Hepatocyte (in vitro differentiated cells): ENCODE measurements at regions not wholly inside any gene's neighbourhood (a gene's known extent, or its start where the extent isn't known, plus 50 kb on each side); places are given as distances from the start of the nearest gene placed in this dataset.

Experiments used
- DNase-seq: peaks from one replicate; pipeline ENCODE4 v3.0.0-alpha.2; 2016; ENCODE audit warnings: low spot score
- H2AFZ ChIP-seq: fragments of 200-600 bp; sonication (generic); 2 replicates; pipeline ENCODE4 v1.6.0; 2016; ENCODE audit warnings: antibody characterized with exemption, mild to moderate bottlenecking
- H3K27ac ChIP-seq: fragments of 200-600 bp; sonication (generic); 2 replicates; pipeline ENCODE4 v1.5.1; 2016; ENCODE audit warnings: mild to moderate bottlenecking
- H3K27me3 ChIP-seq: fragments of 200-600 bp; sonication (generic); 2 replicates; pipeline ENCODE4 v1.6.1; 2016
- H3K36me3 ChIP-seq: fragments of 200-600 bp; sonication (generic); replicated peaks from 2 replicates; pipeline ENCODE4 v1.5.1; 2016; ENCODE audit warnings: low read depth; ENCODE audit not compliant: insufficient read depth
- H3K4me1 ChIP-seq: fragments of 200-600 bp; sonication (generic); 2 replicates; pipeline ENCODE4 v1.5.1; 2016; ENCODE audit warnings: mild to moderate bottlenecking, moderate library complexity; ENCODE audit not compliant: insufficient read depth
- H3K4me2 ChIP-seq: fragments of 200-600 bp; sonication (generic); 2 replicates; pipeline ENCODE4 v1.6.0; 2016
- H3K4me3 ChIP-seq: fragments of 200-600 bp; sonication (generic); 2 replicates; pipeline ENCODE4 v1.5.1; 2016; ENCODE audit warnings: mild to moderate bottlenecking
- H3K79me2 ChIP-seq: fragments of 200-600 bp; sonication (generic); 2 replicates; pipeline ENCODE4 v1.6.0; 2017; ENCODE audit warnings: mild to moderate bottlenecking
- H3K9me2 ChIP-seq: fragments of 200-600 bp; sonication (generic); replicated peaks from 2 replicates; pipeline ENCODE4 v1.6.0; 2017; ENCODE audit warnings: mild to moderate bottlenecking; ENCODE audit not compliant: insufficient read depth
- H3K9me3 ChIP-seq: fragments of 200-600 bp; sonication (generic); 2 replicates; pipeline ENCODE4 v1.5.1; 2016; ENCODE audit warnings: low read depth, mild to moderate bottlenecking
- H4K20me1 ChIP-seq: fragments of 200-600 bp; sonication (generic); 2 replicates; pipeline ENCODE4 v1.6.0; 2016; ENCODE audit warnings: mild to moderate bottlenecking; ENCODE audit not compliant: insufficient read depth, poor library complexity, severe bottlenecking
- EZH2 ChIP-seq: fragments of 200-600 bp; sonication (generic); IDR thresholded peaks from 2 replicates; pipeline ENCODE4 v1.6.1; 2016; ENCODE audit warnings: antibody characterized with exemption, mild to moderate bottlenecking, borderline replicate concordance
- EZH2phosphoT487 ChIP-seq: fragments of 200-600 bp; sonication (generic); IDR thresholded peaks from one replicate; pipeline ENCODE4 v1.6.1; 2018; ENCODE audit warnings: antibody characterized with exemption, mild to moderate bottlenecking, low read depth, moderate library complexity; ENCODE audit not compliant: unreplicated experiment, severe bottlenecking
- WGBS: methylation state at CpG from one replicate; pipeline ENCODE4 v1.1.6; 2016; ENCODE audit warnings: low lambda C conversion rate; ENCODE audit errors: missing lambda C conversion rate; 5-methylcytosine and 5-hydroxymethylcytosine counted together
- TF ChIP-seq, protein P1 (sequence below): fragments of 200-600 bp; sonication (generic); IDR thresholded peaks from 2 replicates; pipeline ENCODE4 v1.5.1; 2016; ENCODE audit warnings: antibody characterized with exemption, mild to moderate bottlenecking; ENCODE audit not compliant: poor library complexity

DNA sequence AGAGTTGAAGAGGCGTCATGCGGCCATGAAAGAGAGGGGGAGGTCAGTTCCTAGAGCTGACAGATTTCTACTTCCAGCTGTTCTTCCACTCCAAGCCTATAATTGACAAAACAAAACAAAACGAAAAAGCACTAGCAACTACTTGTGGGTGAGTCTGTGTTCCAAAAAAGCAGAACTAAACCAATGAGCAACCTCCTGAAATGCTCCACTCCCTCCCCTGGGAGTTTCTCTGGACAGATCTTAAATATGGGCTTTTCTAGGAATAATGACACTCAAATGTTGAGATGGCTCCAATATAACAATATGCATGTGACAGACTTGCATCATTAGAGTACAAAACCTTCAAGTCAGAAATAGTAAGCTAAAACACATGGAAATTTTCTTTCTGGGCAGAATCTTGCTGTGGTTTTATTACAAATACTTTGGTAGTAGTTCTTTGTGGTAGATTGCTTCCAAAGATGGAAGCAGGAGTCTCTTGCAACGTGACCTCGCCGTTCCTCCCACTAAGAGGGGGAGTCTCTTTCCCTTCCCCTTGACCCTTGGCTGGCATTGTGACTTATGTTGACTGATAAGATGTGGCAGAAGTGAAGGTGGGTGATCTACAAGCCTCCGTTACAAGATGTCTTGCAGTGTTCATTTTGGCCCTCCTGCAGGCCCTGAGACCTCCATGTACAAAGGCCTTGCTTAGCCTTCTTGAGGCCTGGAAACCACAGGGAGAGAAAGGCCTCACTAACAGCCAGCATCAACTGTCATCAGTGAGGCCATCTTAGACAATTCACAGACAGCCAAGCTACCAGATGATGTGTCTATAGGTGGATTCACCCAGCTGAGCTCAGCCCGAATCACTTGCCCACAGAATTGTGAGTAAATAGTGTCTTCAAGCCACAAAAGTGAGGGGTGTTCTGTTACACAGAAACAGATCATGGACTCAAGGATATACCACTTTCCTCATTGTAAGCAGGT lies 173.1 kb upstream of the RFC3 start:
- no peaks in the 10 kb centered on the region for H4K20me1 ChIP-seq
- H3K27me3 ChIP-seq, result no peaks in the 10 kb centered on the region
- H3K4me3 ChIP-seq, result no peak overlapping the region
- H3K9me2 ChIP-seq, result no peaks in the 10 kb centered on the region
- H3K36me3 ChIP-seq, result no peaks in the 10 kb centered on the region
- DNase-seq, result no peak
- 87% methylated on average over 8 of the region's 8 CpGs for WGBS
- no peak overlapping the region for H3K4me2 ChIP-seq
- H3K4me1 ChIP-seq, result peaks cover 21% of the 10 kb centered on the region
- no peak overlapping the region for H3K27ac ChIP-seq
- no peak for TF ChIP-seq EZH2phosphoT487
- no peak for TF ChIP-seq EZH2
- TF ChIP-seq, protein P1, sequence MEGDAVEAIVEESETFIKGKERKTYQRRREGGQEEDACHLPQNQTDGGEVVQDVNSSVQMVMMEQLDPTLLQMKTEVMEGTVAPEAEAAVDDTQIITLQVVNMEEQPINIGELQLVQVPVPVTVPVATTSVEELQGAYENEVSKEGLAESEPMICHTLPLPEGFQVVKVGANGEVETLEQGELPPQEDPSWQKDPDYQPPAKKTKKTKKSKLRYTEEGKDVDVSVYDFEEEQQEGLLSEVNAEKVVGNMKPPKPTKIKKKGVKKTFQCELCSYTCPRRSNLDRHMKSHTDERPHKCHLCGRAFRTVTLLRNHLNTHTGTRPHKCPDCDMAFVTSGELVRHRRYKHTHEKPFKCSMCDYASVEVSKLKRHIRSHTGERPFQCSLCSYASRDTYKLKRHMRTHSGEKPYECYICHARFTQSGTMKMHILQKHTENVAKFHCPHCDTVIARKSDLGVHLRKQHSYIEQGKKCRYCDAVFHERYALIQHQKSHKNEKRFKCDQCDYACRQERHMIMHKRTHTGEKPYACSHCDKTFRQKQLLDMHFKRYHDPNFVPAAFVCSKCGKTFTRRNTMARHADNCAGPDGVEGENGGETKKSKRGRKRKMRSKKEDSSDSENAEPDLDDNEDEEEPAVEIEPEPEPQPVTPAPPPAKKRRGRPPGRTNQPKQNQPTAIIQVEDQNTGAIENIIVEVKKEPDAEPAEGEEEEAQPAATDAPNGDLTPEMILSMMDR, result no peak
- no peak overlapping the region for H2AFZ ChIP-seq
- no peaks in the 10 kb centered on the region for H3K9me3 ChIP-seq
- no peaks in the 10 kb centered on the region for H3K79me2 ChIP-seq

DNA sequence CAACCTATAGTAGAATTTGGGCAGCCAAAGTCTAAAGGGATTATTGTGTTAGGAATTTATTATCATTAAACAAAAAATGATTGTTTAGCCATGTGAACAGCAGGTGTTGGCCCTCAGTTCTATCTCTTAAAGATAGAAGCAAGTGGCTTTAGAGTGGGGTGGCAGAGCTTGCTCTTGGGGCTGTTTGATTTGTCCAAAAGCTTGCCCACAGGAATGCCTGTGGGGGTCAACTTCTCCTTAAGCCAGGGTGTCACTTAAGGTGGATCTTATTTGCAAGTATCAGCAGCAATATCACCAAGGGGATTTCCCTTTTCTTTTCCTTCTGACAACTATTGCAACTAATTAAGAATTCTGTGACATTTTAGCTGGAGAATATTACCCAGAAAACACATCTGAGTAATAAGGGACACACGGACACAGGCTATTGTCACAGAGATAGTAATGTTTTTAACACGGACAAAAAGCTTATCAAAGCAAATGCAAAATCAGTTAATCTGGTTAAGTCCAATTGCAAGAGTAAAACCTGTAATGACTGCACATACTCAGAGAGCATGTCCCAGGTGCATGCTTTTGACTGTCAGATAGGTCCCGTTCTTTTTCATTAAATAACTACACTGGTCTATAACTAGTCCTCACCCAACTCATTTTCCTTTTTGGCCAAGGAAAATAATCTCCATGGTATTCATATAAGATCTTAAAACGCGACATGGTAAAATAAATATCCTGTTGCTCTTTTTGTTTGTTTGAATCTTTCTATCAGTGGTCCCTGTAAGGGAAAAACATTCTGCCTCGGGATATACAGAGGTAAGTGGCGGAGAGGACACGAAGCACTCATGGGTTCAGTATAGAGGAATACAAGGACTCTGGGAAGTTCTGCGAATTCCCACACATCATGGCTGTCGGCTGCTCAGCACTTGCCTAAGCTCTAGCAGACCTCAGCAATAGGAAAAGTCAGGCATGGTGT lies 172.1 kb upstream of the RFC3 start:
- 85% methylated on average over 10 of the region's 10 CpGs for WGBS
- Histone ChIP-seq H3K4me1 (peaks cover 21% of the 10 kb centered on the region), H3K27me3 (no peaks in the 10 kb centered on the region), H3K9me2 (no peaks in the 10 kb centered on the region), H2AFZ (no peak overlapping the region), H3K27ac (no peak overlapping the region), H3K79me2 (no peaks in the 10 kb centered on the region), H3K4me3 (no peak overlapping the region), H3K9me3 (no peaks in the 10 kb centered on the region), H3K4me2 (no peak overlapping the region), H3K36me3 (no peaks in the 10 kb centered on the region), H4K20me1 (no peaks in the 10 kb centered on the region)
- TF ChIP-seq, protein P1, result no peak
- TF ChIP-seq EZH2phosphoT487 (no peak), EZH2 (no peak)
- no peak for DNase-seq

DNA sequence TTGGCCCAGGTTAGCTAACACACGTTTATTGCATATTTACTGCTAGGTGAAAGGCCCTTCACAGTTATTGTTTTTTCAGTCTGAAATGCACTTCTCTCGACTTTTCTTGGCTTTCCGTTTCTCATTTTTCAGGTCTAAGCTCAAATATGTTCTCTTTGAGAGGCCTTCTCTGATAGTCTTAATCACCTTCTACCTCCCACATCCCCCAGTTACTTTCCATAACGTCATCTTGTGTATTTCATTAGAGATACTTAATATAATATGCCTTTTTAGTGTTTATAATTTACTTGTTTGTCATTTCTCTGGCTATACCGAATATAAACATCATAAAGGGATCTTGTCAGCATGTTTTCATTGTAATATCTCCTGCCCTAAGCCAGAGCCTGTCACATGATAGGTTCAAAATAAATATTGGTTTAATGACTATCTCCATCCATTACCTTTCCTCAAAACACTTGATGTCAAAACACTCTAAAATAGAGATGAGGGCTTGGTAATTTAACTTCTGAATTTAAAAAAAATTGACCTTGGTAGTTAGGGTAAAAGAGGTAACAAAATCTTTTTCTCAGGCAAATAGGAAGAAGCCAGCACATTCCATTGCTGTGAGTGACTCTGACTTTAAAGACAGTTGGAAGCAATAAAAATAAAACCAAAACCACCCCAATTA lies 168.6 kb upstream of the RFC3 start:
- H3K27ac ChIP-seq, result peak overlapping the region; percentile 7

More for the DNA sequence above, 168.6 kb upstream of the RFC3 start:
- Histone ChIP-seq H3K4me2 (no peak overlapping the region), H4K20me1 (no peaks in the 10 kb centered on the region), H3K27me3 (no peaks in the 10 kb centered on the region), H3K4me3 (no peak overlapping the region), H3K9me3 (no peaks in the 10 kb centered on the region), H3K4me1 (no peaks in the 10 kb centered on the region), H2AFZ (no peak overlapping the region), H3K36me3 (no peaks in the 10 kb centered on the region), H3K79me2 (no peaks in the 10 kb centered on the region), H3K9me2 (no peaks in the 10 kb centered on the region)
- no peak for DNase-seq
- WGBS, result 64% methylated on average over 5 of the region's 5 CpGs
- TF ChIP-seq EZH2 (no peak), EZH2phosphoT487 (no peak)
- TF ChIP-seq, protein P1, result no peak
